ENCODE measurements at regions not wholly inside any gene's neighbourhood (a gene's known extent, or its start where the extent isn't known, plus 50 kb on each side); places are given as distances from the start of the nearest gene placed in this dataset.

DNA sequence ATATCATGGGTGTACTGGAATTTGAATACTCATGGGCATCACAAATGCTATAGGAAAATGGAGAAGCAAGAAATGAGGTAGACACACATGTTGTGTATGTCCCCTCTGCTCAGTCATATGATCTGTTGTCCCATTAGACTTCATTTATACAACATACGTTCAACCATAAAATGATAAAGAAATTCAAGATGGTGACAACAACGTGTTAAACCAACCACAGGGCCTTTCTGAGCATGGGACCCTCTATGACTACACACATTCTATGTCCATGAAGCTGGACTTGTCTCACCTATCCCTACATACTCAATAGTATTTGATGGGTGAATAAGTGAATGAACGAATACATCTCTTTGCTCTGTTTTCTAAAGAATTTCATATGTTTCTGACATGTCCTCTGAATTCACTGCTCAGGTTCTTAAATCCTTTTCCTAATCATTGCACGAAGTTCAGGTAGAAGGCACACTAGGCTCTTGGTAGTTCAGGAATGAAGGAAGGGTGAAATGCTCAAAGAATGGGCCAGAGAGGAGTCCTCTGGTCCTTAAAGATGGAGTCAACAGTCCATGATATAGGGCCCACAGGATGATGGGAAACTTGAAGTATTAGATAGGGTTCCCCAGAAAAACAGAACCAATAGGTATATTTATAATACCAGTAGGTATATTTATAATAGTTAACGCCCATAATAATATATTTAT is 105.7 kb upstream of the PPM1H start:
- no peak overlapping the region for H2AFZ ChIP-seq (ENCODE audit: low read length)
- H3K9me3 ChIP-seq (replicated peaks in 1 of 2; ENCODE audit: control insufficient read depth in 2 of 2, insufficient read depth in 1 of 2, low read depth in 1 of 2, low read length in 2 of 2) = no peaks in the 10 kb centered on the region
- no peak overlapping the region for H2BK12ac ChIP-seq (ENCODE audit: low read length)
- H2AK5ac ChIP-seq (ENCODE audit: low read depth, low read length) = no peak overlapping the region
- H3K9ac ChIP-seq (ENCODE audit: low read depth, low read length, poor library complexity) = no peak overlapping the region
- no peak overlapping the region for H3K14ac ChIP-seq (ENCODE audit: low read length)
- no peak overlapping the region for H3K27ac ChIP-seq (replicated peaks; ENCODE audit: low read length)
- no peak overlapping the region for H3K4me2 ChIP-seq (ENCODE audit: insufficient read depth, low read length, poor library complexity, severe bottlenecking)
- no peak overlapping the region for H3K4me3 ChIP-seq (ENCODE audit: low read length in 2 of 2)
- H3K4ac ChIP-seq (ENCODE audit: low read length) = no peak overlapping the region
- H3K18ac ChIP-seq (ENCODE audit: low read length) = no peak overlapping the region
- no peaks in the 10 kb centered on the region for H3K4me1 ChIP-seq (ENCODE audit: control insufficient read depth in 2 of 2, insufficient read depth in 1 of 2, low read depth in 1 of 2, low read length in 2 of 2)
- no peak overlapping the region for H2BK120ac ChIP-seq (ENCODE audit: low read depth, low read length)
- H3K79me1 ChIP-seq (ENCODE audit: low read depth, low read length) = no peaks in the 10 kb centered on the region
- H2BK15ac ChIP-seq (ENCODE audit: low read length) = no peak overlapping the region
- no peaks in the 10 kb centered on the region for H3K36me3 ChIP-seq (replicated peaks in 1 of 2; ENCODE audit: control insufficient read depth in 2 of 2, insufficient read depth in 2 of 2, low read length in 2 of 2)
- no peak overlapping the region for H2BK5ac ChIP-seq (ENCODE audit: low read length)
- DNase-seq (ENCODE audit: low spot score) = no peak
- no peak overlapping the region for H3K23ac ChIP-seq (ENCODE audit: low read depth, low read length, poor library complexity)
- no peaks in the 10 kb centered on the region for H3K27me3 ChIP-seq (ENCODE audit: control insufficient read depth in 3 of 3, insufficient read depth in 3 of 3, low read depth in 1 of 3, low read length in 3 of 3)
- H4K8ac ChIP-seq (ENCODE audit: low read depth, low read length) = no peak overlapping the region
- no CpG with 5 or more reads among the region's 5 CpGs for WGBS, 2 donors (ENCODE audit: extremely low coverage in 2 of 2, insufficient read length in 2 of 2, insufficient replicate concordance in 1 of 2)
- H4K91ac ChIP-seq (ENCODE audit: low read depth, low read length, poor library complexity) = no peak overlapping the region

DNA sequence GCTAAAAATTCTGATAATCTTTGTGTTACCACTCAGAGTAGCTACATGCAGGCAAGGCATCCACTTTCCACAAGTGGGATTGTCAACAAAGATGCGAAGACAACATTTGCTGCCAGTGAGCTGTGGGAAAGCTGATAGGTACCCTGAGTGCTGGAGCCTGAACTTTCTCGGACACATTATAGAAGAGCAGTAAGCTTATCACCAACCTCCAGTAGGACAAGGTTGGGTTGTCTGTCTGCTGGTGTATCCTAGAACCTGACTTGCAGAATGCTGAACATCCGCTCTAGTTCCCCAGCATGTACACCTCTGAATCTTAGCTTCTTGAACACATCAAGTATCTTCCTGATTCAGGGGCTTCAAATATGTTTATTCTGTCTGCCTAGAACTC is 103.8 kb upstream of the PPM1H start:
- Histone ChIP-seq H2BK12ac (ENCODE audit: low read length) (no peak overlapping the region), H3K4me1 (ENCODE audit: control insufficient read depth in 2 of 2, insufficient read depth in 1 of 2, low read depth in 1 of 2, low read length in 2 of 2) (no peaks in the 10 kb centered on the region), H3K36me3 (replicated peaks in 1 of 2; ENCODE audit: control insufficient read depth in 2 of 2, insufficient read depth in 2 of 2, low read length in 2 of 2) (no peaks in the 10 kb centered on the region), H3K79me1 (ENCODE audit: low read depth, low read length) (no peaks in the 10 kb centered on the region), H3K18ac (ENCODE audit: low read length) (no peak overlapping the region), H3K9ac (ENCODE audit: low read depth, low read length, poor library complexity) (no peak overlapping the region), H2BK120ac (ENCODE audit: low read depth, low read length) (no peak overlapping the region), H3K23ac (ENCODE audit: low read depth, low read length, poor library complexity) (no peak overlapping the region), H3K14ac (ENCODE audit: low read length) (no peak overlapping the region), H3K4me2 (ENCODE audit: insufficient read depth, low read length, poor library complexity, severe bottlenecking) (no peak overlapping the region), H2AK5ac (ENCODE audit: low read depth, low read length) (no peak overlapping the region), H2AFZ (ENCODE audit: low read length) (no peak overlapping the region), H2BK5ac (ENCODE audit: low read length) (no peak overlapping the region), H4K91ac (ENCODE audit: low read depth, low read length, poor library complexity) (no peak overlapping the region), H3K4ac (ENCODE audit: low read length) (no peak overlapping the region), H3K4me3 (ENCODE audit: low read length in 2 of 2) (no peak overlapping the region), H2BK15ac (ENCODE audit: low read length) (no peak overlapping the region), H3K27me3 (ENCODE audit: control insufficient read depth in 3 of 3, insufficient read depth in 3 of 3, low read depth in 1 of 3, low read length in 3 of 3) (no peaks in the 10 kb centered on the region), H4K8ac (ENCODE audit: low read depth, low read length) (no peak overlapping the region), H3K27ac (replicated peaks; ENCODE audit: low read length) (no peak overlapping the region), H3K9me3 (replicated peaks in 1 of 2; ENCODE audit: control insufficient read depth in 2 of 2, insufficient read depth in 1 of 2, low read depth in 1 of 2, low read length in 2 of 2) (no peaks in the 10 kb centered on the region)
- WGBS, 2 donors (ENCODE audit: extremely low coverage in 2 of 2, insufficient read length in 2 of 2, insufficient replicate concordance in 1 of 2) = no CpG with 5 or more reads among the region's 3 CpGs
- DNase-seq (ENCODE audit: low spot score) = no peak

DNA sequence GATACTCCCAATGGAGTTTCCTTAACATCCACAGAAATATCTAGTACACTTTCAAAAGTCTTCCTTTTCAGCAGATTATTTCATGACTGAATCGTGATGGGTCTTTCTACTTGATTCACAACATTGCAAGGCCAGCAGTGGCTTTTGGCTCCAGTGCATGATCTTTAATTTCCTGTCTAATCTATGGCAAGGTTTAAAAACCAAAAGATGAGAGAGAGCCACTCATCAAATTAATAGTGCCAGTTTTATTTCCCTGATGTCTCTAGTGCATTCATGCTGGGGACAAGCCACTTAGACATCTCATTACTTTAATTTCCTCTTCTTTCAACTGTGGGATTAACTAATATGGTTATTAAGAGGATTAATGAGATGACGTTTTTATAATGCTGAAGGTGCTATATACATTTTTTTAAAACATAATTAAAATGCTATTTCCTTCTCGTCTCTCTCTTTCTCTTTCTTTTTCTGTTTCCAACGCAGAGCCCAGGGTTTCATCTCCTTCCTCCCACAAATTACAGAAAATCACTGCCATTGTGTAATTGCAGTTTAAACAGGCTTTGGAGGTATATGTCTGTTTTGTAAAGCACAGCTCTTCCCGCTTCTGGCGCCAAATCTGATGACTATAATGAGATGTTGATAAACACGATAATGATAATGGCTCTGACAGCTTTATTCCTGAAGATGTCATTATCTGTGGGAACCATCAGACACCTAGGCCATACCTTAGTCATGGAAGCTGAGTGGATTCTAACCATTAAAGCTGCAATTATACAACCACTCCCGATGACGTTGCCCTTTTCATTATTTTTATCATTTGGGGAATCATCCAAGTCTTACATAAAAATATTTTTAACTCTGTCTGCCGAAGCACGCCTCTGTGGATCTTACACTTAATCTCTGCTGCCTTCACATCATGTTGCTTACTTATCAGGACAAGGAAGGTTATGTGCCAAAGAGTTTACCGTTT is 103.1 kb upstream of the PPM1H start:
- Histone ChIP-seq H4K8ac (ENCODE audit: low read depth, low read length) (no peak overlapping the region), H3K79me1 (ENCODE audit: low read depth, low read length) (no peaks in the 10 kb centered on the region), H3K4me1 (ENCODE audit: control insufficient read depth in 2 of 2, insufficient read depth in 1 of 2, low read depth in 1 of 2, low read length in 2 of 2) (no peaks in the 10 kb centered on the region), H2BK5ac (ENCODE audit: low read length) (no peak overlapping the region), H2BK12ac (ENCODE audit: low read length) (no peak overlapping the region), H2BK120ac (ENCODE audit: low read depth, low read length) (no peak overlapping the region), H3K27me3 (ENCODE audit: control insufficient read depth in 3 of 3, insufficient read depth in 3 of 3, low read depth in 1 of 3, low read length in 3 of 3) (no peaks in the 10 kb centered on the region), H3K14ac (ENCODE audit: low read length) (no peak overlapping the region), H3K9ac (ENCODE audit: low read depth, low read length, poor library complexity) (no peak overlapping the region), H3K4ac (ENCODE audit: low read length) (no peak overlapping the region), H3K4me3 (ENCODE audit: low read length in 2 of 2) (no peak overlapping the region), H3K9me3 (replicated peaks in 1 of 2; ENCODE audit: control insufficient read depth in 2 of 2, insufficient read depth in 1 of 2, low read depth in 1 of 2, low read length in 2 of 2) (no peaks in the 10 kb centered on the region), H2BK15ac (ENCODE audit: low read length) (no peak overlapping the region), H2AK5ac (ENCODE audit: low read depth, low read length) (no peak overlapping the region), H3K27ac (replicated peaks; ENCODE audit: low read length) (no peak overlapping the region), H3K36me3 (replicated peaks in 1 of 2; ENCODE audit: control insufficient read depth in 2 of 2, insufficient read depth in 2 of 2, low read length in 2 of 2) (no peaks in the 10 kb centered on the region), H2AFZ (ENCODE audit: low read length) (no peak overlapping the region), H4K91ac (ENCODE audit: low read depth, low read length, poor library complexity) (no peak overlapping the region), H3K23ac (ENCODE audit: low read depth, low read length, poor library complexity) (no peak overlapping the region), H3K18ac (ENCODE audit: low read length) (no peak overlapping the region), H3K4me2 (ENCODE audit: insufficient read depth, low read length, poor library complexity, severe bottlenecking) (no peak overlapping the region)
- no peak for DNase-seq (ENCODE audit: low spot score)
- WGBS, 2 donors (ENCODE audit: extremely low coverage in 2 of 2, insufficient read length in 2 of 2, insufficient replicate concordance in 1 of 2) = no CpG with 5 or more reads among the region's 12 CpGs

DNA sequence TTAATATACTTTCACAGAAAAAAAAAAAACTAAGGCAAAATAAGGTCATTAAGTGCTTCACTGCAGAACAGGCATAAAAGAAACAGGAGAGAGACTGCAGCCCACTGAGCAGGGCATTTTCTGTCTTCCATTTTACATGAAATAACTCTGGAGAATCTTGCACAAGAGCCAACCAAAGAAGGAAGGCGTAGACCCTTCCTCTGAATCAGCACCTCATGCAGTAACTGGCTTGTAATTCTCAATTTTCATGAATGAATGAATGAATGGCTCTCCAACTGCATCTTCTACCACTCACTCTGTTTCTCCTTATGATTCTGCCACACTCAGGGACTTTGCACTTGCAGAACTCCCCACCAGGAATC is 102.0 kb upstream of the PPM1H start:
- H2BK15ac ChIP-seq (ENCODE audit: low read length) = no peak overlapping the region
- H4K8ac ChIP-seq (ENCODE audit: low read depth, low read length) = no peak overlapping the region
- H3K36me3 ChIP-seq (replicated peaks in 1 of 2; ENCODE audit: control insufficient read depth in 2 of 2, insufficient read depth in 2 of 2, low read length in 2 of 2) = no peaks in the 10 kb centered on the region
- no peak overlapping the region for H2BK120ac ChIP-seq (ENCODE audit: low read depth, low read length)
- no peak overlapping the region for H3K4me3 ChIP-seq (ENCODE audit: low read length in 2 of 2)
- WGBS, 2 donors (ENCODE audit: extremely low coverage in 2 of 2, insufficient read length in 2 of 2, insufficient replicate concordance in 1 of 2) = no CpG with 5 or more reads among the region's 1 CpG
- no peak overlapping the region for H2AFZ ChIP-seq (ENCODE audit: low read length)
- H4K91ac ChIP-seq (ENCODE audit: low read depth, low read length, poor library complexity) = no peak overlapping the region
- no peak overlapping the region for H3K9ac ChIP-seq (ENCODE audit: low read depth, low read length, poor library complexity)
- no peak overlapping the region for H2BK5ac ChIP-seq (ENCODE audit: low read length)
- H2AK5ac ChIP-seq (ENCODE audit: low read depth, low read length) = no peak overlapping the region
- no peak overlapping the region for H3K23ac ChIP-seq (ENCODE audit: low read depth, low read length, poor library complexity)
- H3K4me1 ChIP-seq (ENCODE audit: control insufficient read depth in 2 of 2, insufficient read depth in 1 of 2, low read depth in 1 of 2, low read length in 2 of 2) = no peaks in the 10 kb centered on the region
- H3K4ac ChIP-seq (ENCODE audit: low read length) = no peak overlapping the region
- H3K18ac ChIP-seq (ENCODE audit: low read length) = no peak overlapping the region
- no peak for DNase-seq (ENCODE audit: low spot score)
- no peaks in the 10 kb centered on the region for H3K9me3 ChIP-seq (replicated peaks in 1 of 2; ENCODE audit: control insufficient read depth in 2 of 2, insufficient read depth in 1 of 2, low read depth in 1 of 2, low read length in 2 of 2)
- no peaks in the 10 kb centered on the region for H3K79me1 ChIP-seq (ENCODE audit: low read depth, low read length)
- no peak overlapping the region for H3K27ac ChIP-seq (replicated peaks; ENCODE audit: low read length)
- no peak overlapping the region for H2BK12ac ChIP-seq (ENCODE audit: low read length)
- no peaks in the 10 kb centered on the region for H3K27me3 ChIP-seq (ENCODE audit: control insufficient read depth in 3 of 3, insufficient read depth in 3 of 3, low read depth in 1 of 3, low read length in 3 of 3)
- no peak overlapping the region for H3K14ac ChIP-seq (ENCODE audit: low read length)
- H3K4me2 ChIP-seq (ENCODE audit: insufficient read depth, low read length, poor library complexity, severe bottlenecking) = no peak overlapping the region
